Breast epithelium (tissue), 3 donors: ENCODE measurements at regions not wholly inside any gene's neighbourhood (a gene's known extent, or its start where the extent isn't known, plus 50 kb on each side); places are given as distances from the start of the nearest gene placed in this dataset.

Experiments
- CTCF ChIP-seq, 3 donors: fragments of 450-650 bp; IDR thresholded peaks; one replicate each; pipeline ENCODE4 v1.5.1; 2016 to 2017; ENCODE audit warnings: antibody characterized with exemption in 3 of 3, mild to moderate bottlenecking in 3 of 3, moderate library complexity in 3 of 3
- POLR2AphosphoS5 ChIP-seq, 3 donors: sonication (generic); formaldehyde crosslinking; IDR thresholded peaks; one replicate each; pipeline ENCODE4 v1.6.1; 2017; ENCODE audit warnings: antibody characterized with exemption in 3 of 3

- TF ChIP-seq CTCF (IDR thresholded peaks at IDR 0.05) (no peak), POLR2AphosphoS5 (IDR thresholded peaks at IDR 0.05) (no peak)
Observed at GRCh38 chr1:232899839-232900238, 50.6 kb upstream of the NTPCR start.
